ENCODE measurements at regions not wholly inside any gene's neighbourhood (a gene's known extent, or its start where the extent isn't known, plus 50 kb on each side); places are given as distances from the start of the nearest gene placed in this dataset.

DNA sequence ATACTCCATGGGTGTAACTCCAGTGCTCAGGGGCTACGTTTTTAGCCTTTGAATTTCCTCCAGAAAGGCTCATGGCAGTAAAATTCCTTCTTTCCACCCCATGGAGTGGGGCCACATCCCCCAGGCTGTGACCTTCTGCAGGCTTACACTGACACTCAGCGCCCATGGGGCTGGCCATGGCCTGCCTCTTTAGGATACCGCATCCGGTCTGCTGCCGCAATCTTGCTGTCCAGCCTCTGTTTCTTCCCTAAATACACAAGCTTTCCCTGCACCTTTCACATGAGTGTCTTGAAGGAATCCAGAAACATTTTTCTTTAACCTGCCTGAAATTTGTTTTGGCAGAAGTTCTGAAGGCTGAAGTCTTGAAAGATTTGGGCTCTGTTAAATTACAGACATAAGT, 170.5 kb downstream of the NTMT2 start:
- DNase-seq (ENCODE audit: low spot score): no peak

DNA sequence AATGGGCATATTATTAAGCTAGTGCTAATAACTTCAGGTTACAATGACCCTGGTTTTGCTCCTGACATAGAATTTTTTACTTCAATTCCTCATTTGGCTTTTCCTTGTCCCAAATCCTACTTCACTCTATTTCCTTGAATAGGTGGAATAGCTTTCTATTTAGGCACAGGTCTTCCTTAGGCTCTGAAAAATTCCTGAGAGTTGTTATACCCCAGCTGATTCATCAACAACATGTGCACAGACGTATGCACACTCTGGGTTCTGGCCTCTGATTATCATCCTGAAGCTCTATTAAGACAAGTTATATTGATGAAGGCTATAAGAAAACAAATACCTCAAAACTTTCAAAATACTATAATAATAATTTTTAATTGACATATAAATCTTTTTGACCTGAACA, 172.4 kb downstream of the NTMT2 start:
- no peak for DNase-seq (ENCODE audit: low spot score)

- DNase-seq (ENCODE audit: low spot score): no peak
Measured at GRCh38 chr1:170318736-170319135, 173.0 kb downstream of the NTMT2 start.

DNA sequence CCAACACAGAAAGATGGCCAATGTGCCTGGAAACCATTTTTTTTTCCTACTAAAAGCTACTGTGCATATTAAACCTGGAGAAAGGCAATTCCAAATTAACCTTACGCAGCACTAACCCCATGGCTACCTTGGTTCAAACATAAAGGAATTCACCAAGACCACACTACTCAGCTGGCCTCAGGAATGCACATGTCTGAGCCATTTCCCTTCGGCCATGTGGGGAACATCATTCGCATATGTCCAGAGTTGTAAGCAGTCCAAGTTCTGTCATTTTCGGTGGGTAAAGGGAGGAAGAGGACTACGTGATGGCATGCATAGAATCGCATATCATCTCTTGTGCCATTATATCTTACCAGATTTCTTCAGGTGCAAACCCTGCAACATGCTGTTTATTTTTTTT, 175.4 kb downstream of the NTMT2 start:
- no peak for DNase-seq (ENCODE audit: low spot score)

GRCh38 chr1:170326186-170326585, 180.4 kb downstream of the NTMT2 start:
- DNase-seq (ENCODE audit: low spot score): no peak

DNA sequence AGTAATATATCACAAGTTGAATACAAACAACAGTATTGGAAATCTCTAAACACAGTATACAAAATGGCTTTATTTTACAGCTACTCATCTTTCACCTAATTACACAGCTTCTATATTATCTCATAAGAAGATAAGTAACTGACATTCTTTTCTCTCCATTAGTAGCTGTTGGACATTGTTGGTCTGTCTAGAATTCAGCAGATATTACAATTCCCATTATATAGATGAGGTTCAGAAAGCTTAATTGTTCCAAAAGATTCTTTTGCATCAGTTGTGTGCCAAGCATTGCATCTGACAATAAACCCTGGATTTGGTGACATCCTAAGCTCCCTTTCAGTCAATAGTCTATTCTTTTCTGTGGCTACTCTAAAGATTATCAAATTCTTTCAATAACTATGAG, 187.0 kb downstream of the NTMT2 start:
- DNase-seq (ENCODE audit: low spot score): no peak

DNA sequence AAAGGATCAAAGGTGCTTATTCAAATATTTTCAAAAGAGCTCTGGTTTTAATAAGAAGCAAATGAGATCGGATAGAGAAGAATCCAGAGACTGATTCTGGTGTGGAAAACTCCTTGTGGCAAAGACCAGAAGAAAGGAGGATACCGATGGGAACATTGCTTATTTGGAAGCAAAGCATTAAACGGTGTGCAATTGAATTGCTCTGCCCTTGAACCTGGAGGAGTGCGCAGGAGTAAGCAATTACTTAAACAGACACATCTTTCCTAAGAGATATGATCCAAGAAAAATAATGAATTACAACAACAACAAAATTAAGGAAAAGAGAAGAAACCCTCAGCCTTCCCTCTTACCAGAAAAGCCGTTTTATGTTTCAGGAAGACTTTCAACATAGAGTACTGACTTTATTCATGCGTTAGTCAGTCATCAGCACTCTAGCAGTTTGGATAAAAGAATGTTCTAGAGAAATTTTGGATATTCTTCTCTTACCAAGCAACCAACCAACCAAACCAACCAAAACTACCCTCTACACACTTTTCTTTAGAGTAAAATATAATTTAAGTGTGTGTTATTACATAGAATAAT, 191.7 kb downstream of the NTMT2 start:
- no peak for DNase-seq (ENCODE audit: low spot score)

DNA sequence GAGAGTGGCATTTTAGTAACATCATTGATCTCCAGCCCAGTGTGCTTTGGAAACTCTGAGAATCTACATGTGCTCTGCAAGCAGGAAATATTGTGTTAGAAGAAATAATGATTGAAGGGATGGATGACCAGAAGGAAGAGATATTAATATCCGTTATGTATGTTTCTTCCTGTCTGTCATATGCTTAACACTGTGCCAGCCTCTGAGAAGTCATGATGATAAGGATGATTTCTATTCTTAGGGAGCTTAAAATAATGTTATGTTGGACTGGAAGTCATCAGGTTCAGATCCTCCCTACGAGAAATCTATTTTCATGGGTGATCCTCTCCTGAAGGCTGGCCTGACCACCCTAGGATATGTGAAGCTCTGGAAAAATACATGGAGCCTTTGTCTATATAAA, 192.4 kb upstream of the GORAB start:
- DNase-seq (ENCODE audit: low spot score): no peak

GRCh38 chr1:170340308-170340707, 191.7 kb upstream of the GORAB start:
- DNase-seq (ENCODE audit: low spot score): no peak

GRCh38 chr1:170351366-170351946, 180.5 kb upstream of the GORAB start:
- DNase-seq (ENCODE audit: low spot score): no peak

DNA sequence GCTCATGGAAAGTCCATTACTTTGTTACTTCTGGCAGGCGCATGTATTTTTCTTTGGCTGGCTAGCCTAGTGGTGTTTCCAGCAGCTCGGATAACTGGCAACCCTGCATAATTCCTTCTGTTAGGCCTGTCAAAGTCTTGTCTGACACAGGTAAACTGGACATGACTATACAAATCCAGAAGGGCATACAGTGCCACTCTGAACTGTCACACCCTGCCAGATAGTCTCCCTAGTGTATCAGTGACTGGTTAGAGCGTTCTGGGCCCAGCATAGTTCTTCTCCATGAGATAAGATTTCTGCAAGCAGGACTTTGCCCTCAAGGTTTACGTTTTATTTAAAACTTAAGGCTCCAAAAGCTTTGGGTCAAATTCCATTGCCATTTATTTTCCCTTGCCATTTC, 177.7 kb upstream of the GORAB start:
- no peak for DNase-seq (ENCODE audit: low spot score)

- DNase-seq (ENCODE audit: low spot score): no peak
Measured at GRCh38 chr1:170354690-170355089, 177.3 kb upstream of the GORAB start.

GRCh38 chr1:170355267-170355801, 176.6 kb upstream of the GORAB start:
- no peak for DNase-seq (ENCODE audit: low spot score)

DNA sequence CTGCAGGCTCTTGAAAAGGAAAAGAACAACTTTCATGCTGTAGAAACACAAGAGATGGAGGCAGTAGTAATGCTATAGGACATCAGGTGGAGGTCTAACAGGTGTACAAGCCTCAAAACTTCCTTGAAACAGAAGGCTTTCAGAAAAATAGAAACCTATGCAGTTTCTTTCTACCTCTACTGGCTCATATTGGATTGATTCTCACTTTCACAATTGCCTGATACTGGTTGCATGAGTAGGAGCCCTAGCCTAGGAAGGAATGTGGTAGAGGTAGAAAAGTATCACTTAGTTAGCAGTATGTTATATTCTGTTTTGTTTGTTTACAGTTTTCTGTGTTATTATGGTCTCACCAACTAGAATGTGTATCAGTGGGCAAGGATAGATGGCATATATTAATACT, 175.4 kb upstream of the GORAB start:
- no peak for DNase-seq (ENCODE audit: low spot score)

DNA sequence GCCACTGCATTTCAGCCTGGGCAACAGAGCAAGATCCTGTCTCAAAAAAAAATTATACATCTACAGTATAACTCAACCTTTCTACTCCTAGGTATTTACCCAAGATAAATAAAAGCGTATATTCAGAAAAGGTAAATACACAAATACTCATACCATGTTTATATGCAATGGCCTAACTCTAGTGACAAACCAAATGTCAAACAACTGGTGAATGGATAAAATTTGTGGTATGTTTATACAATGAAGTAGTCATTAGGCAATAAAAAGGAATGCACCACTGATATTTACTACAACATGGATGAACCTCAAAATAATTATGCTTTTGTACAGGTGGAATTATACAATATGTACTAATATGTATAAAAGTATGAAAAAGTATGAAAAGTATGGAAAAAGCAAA, 174.2 kb upstream of the GORAB start:
- DNase-seq (ENCODE audit: low spot score): no peak

GRCh38 chr1:170360601-170361000, 171.4 kb upstream of the GORAB start:
- DNase-seq (ENCODE audit: low spot score): no peak

GRCh38 chr1:170365331-170365730, 166.6 kb upstream of the GORAB start:
- DNase-seq (ENCODE audit: low spot score): no peak

DNA sequence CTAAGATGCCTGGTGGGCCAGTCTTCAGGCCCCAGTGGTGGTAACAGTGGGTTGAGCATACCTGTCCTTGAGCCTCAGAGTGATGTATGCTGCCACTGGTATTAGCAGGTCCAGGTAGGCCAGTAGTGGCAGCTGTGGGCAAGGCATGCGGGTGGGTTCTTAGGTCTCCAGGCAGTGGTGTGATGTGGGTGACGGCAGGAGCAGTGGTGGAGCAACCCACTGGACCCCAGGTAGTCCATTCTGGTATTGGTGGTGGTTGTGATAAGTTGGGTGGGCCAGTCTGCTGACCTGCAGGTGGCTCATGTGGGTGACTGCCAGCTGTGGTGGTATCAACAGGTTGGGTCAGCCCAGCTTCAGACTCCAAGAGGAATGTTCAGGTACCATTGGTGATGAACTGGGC, 165.0 kb upstream of the GORAB start:
- DNase-seq (ENCODE audit: low spot score): no peak

DNA sequence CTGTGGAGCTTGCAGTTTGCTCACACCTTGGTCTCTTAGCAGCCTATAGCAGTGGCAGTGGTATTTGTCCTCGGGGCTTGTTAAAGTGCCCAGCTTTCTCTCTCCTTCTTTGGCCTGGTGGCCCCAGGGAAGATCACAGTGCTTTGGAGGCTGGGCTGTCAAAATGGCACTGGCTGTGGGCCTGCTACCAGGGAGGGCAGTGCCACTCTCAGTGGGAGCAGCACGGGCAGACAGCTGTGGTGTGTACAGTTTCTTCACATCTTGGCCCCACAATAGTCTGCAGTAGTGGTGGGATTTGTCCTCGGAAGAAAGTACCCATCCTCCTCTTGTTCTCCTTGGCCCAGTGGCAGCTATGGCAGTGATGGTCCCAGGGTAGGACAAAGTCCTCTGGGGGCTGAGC, 164.4 kb upstream of the GORAB start:
- DNase-seq (ENCODE audit: low spot score): no peak

DNA sequence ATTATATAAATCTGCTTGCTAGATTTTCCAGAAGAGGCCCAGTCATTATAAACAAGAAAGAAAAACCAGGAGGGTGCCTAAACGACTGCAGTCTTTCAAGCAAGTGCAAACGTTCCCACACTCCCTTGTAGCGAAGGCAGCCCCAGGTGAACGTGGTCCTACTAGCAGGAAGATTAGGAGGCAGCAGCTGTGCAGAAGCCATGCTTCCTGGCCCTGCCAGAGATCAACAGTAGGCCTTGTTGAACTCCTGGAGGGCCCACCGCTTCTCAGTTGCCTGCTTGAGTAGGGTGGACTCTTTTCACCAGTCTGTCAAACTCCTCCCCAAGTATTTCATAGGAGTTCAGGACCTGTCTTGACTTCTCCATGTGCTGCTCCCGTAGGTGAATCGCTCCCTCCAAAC, 163.0 kb upstream of the GORAB start:
- no peak for DNase-seq (ENCODE audit: low spot score)

GRCh38 chr1:170369417-170369816, 162.5 kb upstream of the GORAB start:
- DNase-seq (ENCODE audit: low spot score): no peak

DNA sequence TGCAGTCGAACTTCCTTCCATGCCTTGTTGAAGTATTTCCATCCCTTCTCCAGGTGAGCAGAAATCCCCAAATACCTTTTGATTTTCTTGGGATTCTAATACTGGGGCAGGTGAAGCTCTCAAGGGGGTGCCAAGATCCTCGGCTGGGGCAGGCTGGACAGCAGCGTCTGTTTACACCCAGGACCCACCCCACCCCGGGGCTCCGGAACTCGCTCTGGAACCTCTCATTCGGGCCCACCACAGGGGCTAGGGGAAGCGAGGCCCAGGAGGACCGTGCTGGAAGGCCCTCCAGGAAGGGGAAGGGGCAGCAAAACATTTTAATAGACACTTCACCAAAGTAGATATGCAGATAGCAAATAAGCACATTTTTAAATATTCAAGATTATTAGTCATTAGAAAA, 161.9 kb upstream of the GORAB start:
- no peak for DNase-seq (ENCODE audit: low spot score)

DNA sequence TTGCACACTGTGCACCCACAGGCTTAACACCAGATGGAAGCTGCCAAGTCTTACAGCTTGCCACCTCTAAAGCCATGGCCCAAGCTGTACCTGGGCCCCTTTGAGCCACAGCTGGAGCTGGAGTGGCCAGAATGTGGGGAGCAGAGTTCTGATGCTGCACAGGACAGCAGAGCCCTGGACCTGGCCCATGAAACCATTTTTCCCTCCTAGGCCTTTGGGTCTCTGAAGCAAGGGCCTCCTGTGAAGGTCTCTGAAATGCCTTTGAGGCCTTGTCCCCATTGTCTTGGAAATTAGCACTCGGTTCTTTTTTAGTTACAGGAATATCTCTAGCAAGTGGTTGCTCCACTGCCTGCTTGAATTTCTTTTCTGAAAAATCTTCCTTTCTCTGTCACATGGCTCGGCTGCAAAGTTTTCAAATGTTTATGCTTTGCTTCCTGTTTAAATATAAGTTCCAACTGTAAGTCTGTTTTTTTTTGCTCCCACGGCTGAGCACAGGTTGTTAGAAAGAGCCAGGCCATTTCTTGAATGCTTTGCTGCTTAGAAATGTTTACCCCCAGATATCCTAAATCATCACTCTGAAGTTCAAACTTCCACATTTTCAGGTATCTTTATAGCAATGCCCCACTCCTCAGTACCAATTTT, 156.8 kb upstream of the GORAB start:
- DNase-seq (ENCODE audit: low spot score): no peak
